SK-N-MC (cell line): ENCODE measurements at regions not wholly inside any gene's neighbourhood (a gene's known extent, or its start where the extent isn't known, plus 50 kb on each side); places are given as distances from the start of the nearest gene placed in this dataset.
A peak's percentile ranks its signal among the peaks of the same experiment; 100 is the strongest.

Source experiments
- DNase-seq: peaks from one replicate; pipeline ENCODE4 v3.0.0-alpha.2; 2011; ENCODE audit warnings: low read depth, low spot score
- H3K27ac ChIP-seq: fragments of 200-600 bp; sonication (generic); 2 replicates; pipeline ENCODE4 v1.5.1; 2016; ENCODE audit warnings: mixed run types
- H3K36me3 ChIP-seq: fragments of 200-600 bp; sonication (generic); 2 replicates; pipeline ENCODE4 v1.6.1; 2017; ENCODE audit warnings: antibody characterized with exemption, low read length, mixed read lengths; ENCODE audit not compliant: insufficient read depth
- H3K4me3 ChIP-seq: fragments of 200-600 bp; sonication (generic); 2 replicates; pipeline ENCODE4 v1.5.1; 2016
- H3K9ac ChIP-seq: fragments of 200-600 bp; sonication (generic); 2 replicates; pipeline ENCODE4 v1.8.0; 2017; ENCODE audit warnings: mixed run types, mixed read lengths; ENCODE audit not compliant: insufficient read length
- H3K9me3 ChIP-seq: fragments of 200-600 bp; sonication (generic); 2 replicates; pipeline ENCODE4 v1.6.1; 2017; ENCODE audit warnings: low read depth, mild to moderate bottlenecking, antibody characterized with exemption, low read length, moderate library complexity, mixed read lengths
- EZH2 ChIP-seq: fragments of 200-600 bp; sonication (generic); IDR thresholded peaks from one replicate; pipeline ENCODE4 v1.6.1; 2017; ENCODE audit warnings: antibody characterized with exemption
- FOXP2 ChIP-seq: optimal IDR thresholded peaks from 2 replicates; pipeline ENCODE3; 2011; ENCODE audit warnings: mild to moderate bottlenecking, moderate library complexity; ENCODE audit not compliant: insufficient read depth; ENCODE audit errors: extremely low read length, control extremely low read depth
- POLR2AphosphoS5 ChIP-seq: IDR thresholded peaks from 2 replicates; pipeline ENCODE4 v1.6.1; 2012; ENCODE audit warnings: mild to moderate bottlenecking, low read depth, low read length, borderline replicate concordance

DNA sequence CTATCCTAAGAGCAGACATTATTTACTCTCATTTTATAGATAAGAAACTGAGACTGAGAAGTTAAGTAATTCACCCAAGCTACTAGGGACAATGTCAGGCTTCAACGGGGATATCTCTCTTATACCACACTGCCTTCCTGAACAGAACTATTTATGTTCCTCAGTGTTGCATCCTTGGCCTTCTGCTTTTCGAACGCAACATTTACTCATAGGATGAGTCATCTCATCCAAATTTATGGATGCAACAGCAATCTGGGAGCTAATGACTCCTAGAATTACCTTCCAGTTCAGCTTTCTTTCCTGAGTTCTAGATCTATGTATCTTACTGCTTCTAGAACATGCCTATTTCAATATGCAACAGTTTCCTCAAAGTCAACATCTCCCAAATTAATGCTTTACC lies 103.6 kb upstream of the PAM start:
- no peak overlapping the region for H3K27ac ChIP-seq
- no peaks in the 10 kb centered on the region for H3K36me3 ChIP-seq
- no peak for DNase-seq
- no peak overlapping the region for H3K9ac ChIP-seq
- no peak for TF ChIP-seq FOXP2
- no peak for TF ChIP-seq POLR2AphosphoS5
- TF ChIP-seq EZH2: no peak
- H3K9me3 ChIP-seq: no peaks in the 10 kb centered on the region
- no peak overlapping the region for H3K4me3 ChIP-seq

DNA sequence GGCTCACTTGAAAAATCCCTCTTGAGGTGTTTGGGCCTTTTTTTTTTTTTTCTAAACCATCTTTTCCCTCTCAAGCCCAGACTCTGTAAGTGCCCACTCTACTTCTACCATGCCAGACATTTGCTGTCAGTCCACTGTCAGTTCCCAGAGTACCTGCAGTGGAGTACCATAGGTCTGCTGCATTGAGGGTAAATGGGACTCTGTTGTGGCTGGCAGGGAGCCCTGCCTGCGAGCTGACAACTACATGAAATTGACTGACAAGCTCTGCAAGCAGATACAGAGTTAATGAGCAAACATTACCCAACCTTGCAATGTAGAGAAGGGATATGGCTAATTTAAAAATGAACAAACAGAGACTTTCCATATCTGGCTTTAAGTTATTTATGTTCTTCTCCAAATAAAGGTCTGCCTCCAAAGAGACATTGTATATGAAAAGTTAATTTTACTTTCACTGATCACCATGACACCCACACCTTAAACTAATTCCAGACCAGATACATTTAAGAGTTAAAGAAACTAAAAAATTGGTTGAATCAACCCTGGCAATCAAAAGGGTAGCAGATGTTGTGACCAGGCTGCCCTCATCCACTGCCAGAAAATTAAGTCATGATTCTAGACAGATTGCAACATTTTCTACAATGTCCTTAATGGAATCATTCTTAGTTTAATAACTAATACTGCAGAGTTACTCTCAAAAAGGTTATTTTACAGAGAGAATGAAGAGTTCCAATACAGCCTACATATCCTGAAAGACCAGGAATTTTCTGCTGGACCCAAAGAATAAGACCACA lies 100.4 kb upstream of the PAM start:
- no peaks in the 10 kb centered on the region for H3K36me3 ChIP-seq
- H3K9ac ChIP-seq: no peak overlapping the region
- TF ChIP-seq POLR2AphosphoS5 (no peak), FOXP2 (no peak), EZH2 (no peak)
- no peaks in the 10 kb centered on the region for H3K9me3 ChIP-seq
- H3K27ac ChIP-seq: no peak overlapping the region
- no peak overlapping the region for H3K4me3 ChIP-seq
- DNase-seq: no peak

DNA sequence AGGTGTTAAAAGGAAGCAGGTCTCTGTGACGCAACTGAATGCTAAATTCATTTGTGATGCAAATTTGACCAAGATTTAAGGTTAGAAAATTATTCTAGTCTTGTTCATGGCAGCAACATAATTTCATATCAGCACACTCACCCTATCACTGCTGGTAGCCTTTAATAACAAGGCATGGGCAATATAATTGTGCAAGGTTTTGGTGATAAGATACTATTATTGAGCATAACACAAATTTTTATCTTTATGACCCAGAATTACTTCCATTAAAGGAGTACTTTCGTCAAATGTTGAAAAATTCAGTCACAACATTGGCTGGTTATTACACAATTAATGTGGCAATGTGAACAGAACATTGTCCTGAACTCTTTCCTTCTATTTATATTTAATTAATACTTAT lies 96.0 kb upstream of the PAM start:
- Histone ChIP-seq H3K9me3 (no peaks in the 10 kb centered on the region), H3K27ac (no peak overlapping the region), H3K36me3 (no peaks in the 10 kb centered on the region), H3K4me3 (no peak overlapping the region), H3K9ac (no peak overlapping the region)
- no peak for DNase-seq
- TF ChIP-seq EZH2 (no peak), POLR2AphosphoS5 (no peak), FOXP2 (no peak)

DNA sequence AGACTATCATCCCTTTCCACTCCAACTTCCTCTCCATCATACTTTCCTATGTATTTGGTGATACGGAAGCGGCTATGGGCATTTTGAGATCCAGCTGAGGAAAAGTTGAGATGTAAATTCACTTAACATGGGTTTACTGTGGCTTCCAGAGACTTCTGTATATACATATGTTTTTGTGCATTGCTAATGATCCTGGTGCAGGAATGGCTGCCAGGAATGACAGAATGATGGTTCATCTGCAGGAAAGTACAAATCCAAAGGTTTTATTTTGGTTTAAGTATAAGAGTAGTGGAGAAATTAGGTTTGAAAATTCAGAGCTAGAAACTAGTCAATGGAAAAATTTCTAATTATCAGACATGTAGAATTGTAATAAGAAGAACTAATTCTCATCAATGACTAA lies 95.0 kb upstream of the PAM start:
- H3K9me3 ChIP-seq: no peaks in the 10 kb centered on the region
- H3K27ac ChIP-seq: no peak overlapping the region
- no peak overlapping the region for H3K9ac ChIP-seq
- H3K4me3 ChIP-seq: no peak overlapping the region
- no peak for DNase-seq
- TF ChIP-seq POLR2AphosphoS5 (no peak), FOXP2 (no peak), EZH2 (no peak)
- H3K36me3 ChIP-seq: no peaks in the 10 kb centered on the region

DNA sequence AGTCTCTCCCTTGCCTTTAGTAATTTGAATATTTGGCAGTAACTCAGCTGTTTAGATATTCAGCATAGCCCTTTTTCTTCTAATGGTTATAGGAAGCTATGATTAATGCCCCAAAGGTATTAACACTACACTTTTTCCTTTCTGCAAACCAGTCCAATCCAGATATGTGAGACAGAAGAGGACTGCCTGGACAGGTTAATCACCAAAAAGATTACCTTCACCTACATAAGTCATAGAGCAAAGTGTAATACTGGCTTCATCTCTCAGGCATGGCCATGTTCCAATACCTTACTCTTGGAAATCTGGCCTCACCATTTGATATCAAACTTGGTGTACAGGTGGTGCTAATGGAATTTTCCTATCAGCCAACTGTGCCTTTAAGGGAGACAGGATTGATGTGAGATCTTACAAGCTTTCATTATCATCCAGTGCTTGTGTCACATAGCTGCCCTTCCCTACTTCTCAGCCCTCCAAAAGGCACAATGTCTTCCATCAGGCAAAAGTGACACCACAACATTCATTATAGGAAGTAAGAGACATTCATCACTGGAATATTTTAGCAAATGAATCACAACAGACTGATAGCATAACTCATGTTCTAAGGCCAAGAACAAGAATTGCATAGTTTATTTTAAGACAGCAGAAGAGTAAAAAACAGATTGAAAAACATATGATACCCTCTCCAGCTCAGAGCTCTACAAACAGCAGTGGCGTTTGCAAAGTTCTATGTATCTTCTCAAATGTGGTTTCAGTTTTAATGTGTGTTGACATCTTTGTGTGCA lies 91.2 kb upstream of the PAM start:
- H3K9me3 ChIP-seq: no peaks in the 10 kb centered on the region
- H3K27ac ChIP-seq: no peak overlapping the region
- H3K36me3 ChIP-seq: no peaks in the 10 kb centered on the region
- DNase-seq: no peak
- H3K4me3 ChIP-seq: no peak overlapping the region
- TF ChIP-seq FOXP2: no peak
- H3K9ac ChIP-seq: no peak overlapping the region

DNA sequence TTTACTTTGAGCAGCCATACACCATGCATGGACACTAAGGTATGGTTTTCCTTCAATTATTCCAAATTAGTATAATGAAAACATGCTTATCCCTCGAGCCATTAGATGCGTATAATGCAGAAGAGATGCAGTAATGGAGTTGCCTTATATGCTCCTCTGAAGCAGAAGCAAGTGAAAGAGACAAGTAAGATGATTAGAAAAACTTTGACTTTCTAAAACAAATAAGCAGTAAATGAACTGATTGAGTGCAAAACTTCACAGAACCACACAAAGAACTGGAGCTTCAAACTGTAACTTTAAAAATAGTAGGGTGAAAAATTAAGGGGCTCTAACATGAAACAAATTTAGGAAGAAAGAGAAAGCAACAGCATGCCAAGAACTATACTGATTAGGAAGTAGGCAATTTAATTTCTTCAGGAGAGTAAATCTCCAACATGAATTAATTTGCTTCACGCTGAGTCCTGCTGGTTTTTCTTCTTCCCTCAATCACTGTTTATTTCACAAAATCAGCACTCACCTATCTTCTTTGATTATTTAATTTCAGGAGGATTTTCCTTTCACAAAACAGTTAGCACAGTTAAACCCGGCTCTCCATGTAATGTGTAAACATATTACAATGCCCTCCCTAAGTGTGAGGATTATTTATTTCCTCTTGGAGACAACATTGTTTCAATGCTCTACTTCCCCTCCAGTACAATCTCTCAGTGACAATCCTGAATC lies 90.3 kb upstream of the PAM start:
- no peaks in the 10 kb centered on the region for H3K9me3 ChIP-seq
- no peak overlapping the region for H3K9ac ChIP-seq

DNA sequence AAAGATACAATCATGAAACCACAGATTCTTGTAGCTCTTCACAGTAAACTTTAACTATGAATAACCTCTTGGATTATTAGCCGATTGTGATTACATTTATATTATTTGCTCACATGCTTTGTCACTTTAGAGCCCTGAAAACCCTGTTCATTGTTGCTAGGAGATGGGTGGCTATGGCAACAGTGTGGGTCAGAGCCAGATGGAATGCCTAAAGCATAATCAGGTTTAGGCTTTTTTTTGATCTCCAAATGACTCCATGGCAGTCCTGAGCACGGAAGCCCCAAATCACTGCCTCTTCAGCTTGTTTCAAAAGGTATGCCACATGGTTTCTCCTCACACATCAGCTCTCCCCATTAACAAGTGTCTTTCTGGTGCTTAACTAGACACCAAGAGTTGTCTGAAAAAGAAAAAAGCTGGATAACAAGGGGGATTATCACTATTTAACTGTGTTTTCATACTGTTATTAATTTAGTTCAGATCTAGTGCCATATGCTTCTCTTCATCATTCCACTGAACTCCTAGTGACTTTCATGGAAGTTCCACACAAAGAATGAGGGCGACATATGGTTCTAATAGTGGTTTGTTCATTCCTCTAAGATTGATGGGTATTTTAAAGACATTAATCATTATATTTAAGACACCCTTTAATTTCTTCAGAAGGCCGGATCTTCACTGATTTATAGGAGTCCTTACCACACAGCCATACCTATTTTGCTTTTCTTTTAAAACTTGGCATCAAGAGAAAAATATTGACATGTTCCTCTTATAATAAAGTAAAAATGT lies 88.8 kb upstream of the PAM start:
- Histone ChIP-seq H3K36me3 (no peaks in the 10 kb centered on the region), H3K4me3 (no peak overlapping the region), H3K9me3 (no peaks in the 10 kb centered on the region), H3K27ac (no peak overlapping the region), H3K9ac (no peak overlapping the region)
- DNase-seq: peak; percentile 10
- no peak for TF ChIP-seq EZH2
- TF ChIP-seq POLR2AphosphoS5: no peak
- TF ChIP-seq FOXP2: no peak

More for the DNA sequence above, 90.3 kb upstream of the PAM start:
- no peak for TF ChIP-seq FOXP2
- TF ChIP-seq POLR2AphosphoS5: no peak
- TF ChIP-seq EZH2: no peak
- Histone ChIP-seq H3K36me3 (no peaks in the 10 kb centered on the region), H3K27ac (no peak overlapping the region), H3K4me3 (no peak overlapping the region)
- no peak for DNase-seq
